Astrocyte (in vitro differentiated cells and primary cell): ENCODE measurements at regions not wholly inside any gene's neighbourhood (a gene's known extent, or its start where the extent isn't known, plus 50 kb on each side); places are given as distances from the start of the nearest gene placed in this dataset.

Experiments used
- EZH2 ChIP-seq: IDR thresholded peaks from 2 replicates; pipeline ENCODE4 v1.6.1; 2012; ENCODE audit warnings: mild to moderate bottlenecking, low read length, inconsistent platforms; ENCODE audit not compliant: insufficient read depth
- TF ChIP-seq, protein P1 (sequence below): IDR thresholded peaks from 2 replicates; pipeline ENCODE4 v1.5.1; 2011; ENCODE audit warnings: low read depth, mild to moderate bottlenecking, inconsistent platforms, low read length, moderate library complexity; ENCODE audit not compliant: insufficient read depth

DNA sequence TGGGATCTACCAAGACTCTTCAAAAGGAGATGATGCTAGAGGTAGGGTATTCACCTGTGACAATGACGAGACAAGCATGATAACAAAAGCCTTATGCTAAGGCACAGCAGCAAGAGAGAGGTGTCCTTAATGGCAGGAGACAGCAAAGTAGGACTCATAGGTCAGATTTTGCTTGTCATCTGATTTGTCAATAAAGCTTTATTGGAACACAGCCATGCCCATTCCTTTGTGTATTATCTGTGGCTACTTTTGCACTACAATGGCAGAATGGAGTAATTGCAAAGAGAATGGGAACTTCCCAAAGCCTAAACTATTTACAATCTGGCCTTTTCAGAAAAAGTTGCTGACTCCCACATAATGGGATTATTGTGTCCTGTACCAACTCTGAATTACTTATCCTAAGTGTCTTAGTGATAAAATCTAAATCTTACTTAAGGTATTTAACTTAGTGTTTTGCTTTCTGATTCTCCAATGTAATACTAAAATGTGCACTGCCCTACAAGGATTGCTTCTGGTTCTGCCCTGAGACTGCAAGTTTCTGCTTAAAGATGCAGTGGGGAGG lies 221.6 kb downstream of the CDC5L start:
- TF ChIP-seq, protein P1, sequence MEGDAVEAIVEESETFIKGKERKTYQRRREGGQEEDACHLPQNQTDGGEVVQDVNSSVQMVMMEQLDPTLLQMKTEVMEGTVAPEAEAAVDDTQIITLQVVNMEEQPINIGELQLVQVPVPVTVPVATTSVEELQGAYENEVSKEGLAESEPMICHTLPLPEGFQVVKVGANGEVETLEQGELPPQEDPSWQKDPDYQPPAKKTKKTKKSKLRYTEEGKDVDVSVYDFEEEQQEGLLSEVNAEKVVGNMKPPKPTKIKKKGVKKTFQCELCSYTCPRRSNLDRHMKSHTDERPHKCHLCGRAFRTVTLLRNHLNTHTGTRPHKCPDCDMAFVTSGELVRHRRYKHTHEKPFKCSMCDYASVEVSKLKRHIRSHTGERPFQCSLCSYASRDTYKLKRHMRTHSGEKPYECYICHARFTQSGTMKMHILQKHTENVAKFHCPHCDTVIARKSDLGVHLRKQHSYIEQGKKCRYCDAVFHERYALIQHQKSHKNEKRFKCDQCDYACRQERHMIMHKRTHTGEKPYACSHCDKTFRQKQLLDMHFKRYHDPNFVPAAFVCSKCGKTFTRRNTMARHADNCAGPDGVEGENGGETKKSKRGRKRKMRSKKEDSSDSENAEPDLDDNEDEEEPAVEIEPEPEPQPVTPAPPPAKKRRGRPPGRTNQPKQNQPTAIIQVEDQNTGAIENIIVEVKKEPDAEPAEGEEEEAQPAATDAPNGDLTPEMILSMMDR: no peak
- no peak for TF ChIP-seq EZH2
